DMS 273 (cell line): ENCODE measurements at regions not wholly inside any gene's neighbourhood (a gene's known extent, or its start where the extent isn't known, plus 50 kb on each side); places are given as distances from the start of the nearest gene placed in this dataset.

Source experiments
- DNase-seq: peaks from one replicate; lab custom pipeline; 2025; ENCODE audit not compliant: unreplicated experiment; lab: John Stamatoyannopoulos, UW

GRCh38 chr18:59086522-59086921 lies 53.2 kb upstream of the SEC11C start:
- DNase-seq: no peak

- DNase-seq: no peak
Measured at GRCh38 chr18:59087391-59087790, 52.3 kb upstream of the SEC11C start.
